Heart right ventricle (tissue), 16 donors: ENCODE measurements at regions not wholly inside any gene's neighbourhood (a gene's known extent, or its start where the extent isn't known, plus 50 kb on each side); places are given as distances from the start of the nearest gene placed in this dataset.

Experiments
- ATAC-seq, 8 donors: fragments of 200-7000 bp; cut with Tn5 transposase; one replicate each; pipeline ENCODE4 v1.9.1; 2020; ENCODE audit warnings: mild to moderate bottlenecking in 8 of 8, moderate library complexity in 8 of 8, moderate number of reproducible peaks in 1 of 8
- DNase-seq, 2 donors: peaks; one replicate each; pipeline ENCODE4 v3.0.0-alpha.2; 2020
- H3K27ac ChIP-seq, 10 donors: fragments of 200-600 bp; sonication (generic) in 2 of 10; one replicate each; pipeline versions ENCODE4 v1.5.0 to v1.8.0; 2020 to 2022; ENCODE audit warnings: mild to moderate bottlenecking in 3 of 10
- H3K27me3 ChIP-seq, 7 donors: fragments of 200-600 bp; one replicate each; pipeline ENCODE4 v1.8.0; 2021 to 2022; ENCODE audit warnings: mild to moderate bottlenecking in 2 of 7
- H3K36me3 ChIP-seq, 9 donors: fragments of 200-600 bp; sonication (generic) in 1 of 9; one replicate each; pipeline versions ENCODE4 v1.5.0 to v1.8.0; 2020 to 2022; ENCODE audit warnings: mild to moderate bottlenecking in 2 of 9
- H3K4me1 ChIP-seq, 9 donors: fragments of 200-600 bp; sonication (generic) in 1 of 9; one replicate each; pipeline versions ENCODE4 v1.5.0 to v1.8.0; 2020 to 2022; ENCODE audit warnings: mild to moderate bottlenecking in 4 of 9
- H3K4me3 ChIP-seq, 10 donors: fragments of 200-600 bp; sonication (generic) in 2 of 10; one replicate each; pipeline versions ENCODE4 v1.5.0 to v1.8.0; 2020 to 2022; ENCODE audit warnings: mild to moderate bottlenecking in 7 of 10, moderate library complexity in 2 of 10
- H3K9me3 ChIP-seq, 11 donors: fragments of 200-600 bp in 10 of 11; sonication (generic) in 2 of 11; one replicate each; pipeline versions ENCODE4 v1.5.0 to v1.8.0; 2013 to 2022; ENCODE audit warnings: mild to moderate bottlenecking in 2 of 11, control low read depth in 1 of 11, moderate library complexity in 1 of 11
- CTCF ChIP-seq, 9 donors: fragments of 200-600 bp; sonication (generic) in 2 of 9; IDR thresholded peaks; one replicate each; pipeline versions ENCODE4 v1.5.0 to v1.8.0; 2021 to 2022; ENCODE audit warnings: antibody characterized with exemption in 9 of 9, mild to moderate bottlenecking in 5 of 9, moderate library complexity in 1 of 9
- WGBS, 2 donors: extraction: QIAGEN DNeasy Blood & Tissue Kit; methylation state at CpG; one replicate each; pipeline ENCODE4 v1.1.7; 2013; ENCODE audit warnings: inconsistent platforms in 1 of 2; 5-methylcytosine and 5-hydroxymethylcytosine counted together
- intact Hi-C, 10 donors: fragments of 100-400 bp; cut with DNase I; formaldehyde crosslinking; loops; one replicate each; pipeline versions ENCODE4 v1.11.1 to v1.14.2; 2022
- donor health status: Arrhythmogenic right ventricular cardiomyopathy.
- donor health status: ischemic (EF 13 %, LVEDD 7.1; RV severe dilation, severe dysfunction).
- donor health status: healthy with polysubstance abuse.
- donor health status: DM: no; HTN: yes; CAD: no.
- donor health status: DM: no; HTN: no; CAD: no.
- donor health status: ischemic (EF 25% LVEDD 6.9; RV normal size, moderate dysfunction).
- donor health status: ischemic (EF 25% LVEDD 5.7; RV mildly dilated, moderate dysfunction).
- donor health status: healthy.
- donor health status: DM: yes; HTN: yes; CAD: no.
- donor health status: Ischemic cardiomyopathy.
- donor health status: ischemic (EF 35%, LVEDD 5.7; RV mildly dilated, moderate dysfunction).
- donor health status: nonischemic (EF 11% LVEDD 7.7; RV severe dilation, severe dysfunction).
- donor health status: DM: yes; HTN: yes; CAD: no.
- donor health status: PGD.
- donor health status: ischemic (EF 29% LVEDD 5.4; RV normal size, mild dysfunction).
- donor health status: nonischemic (EF 23%, LVEDD 6.1; RV moderate dilation, normal function).

- H3K27ac ChIP-seq, result no peak overlapping the region
- intact Hi-C loops, result no loop called here
- ATAC-seq, result no peak
- TF ChIP-seq CTCF (IDR thresholded peaks at IDR 0.05), result no peak
- 85 to 87% methylated on average over 5 of the region's 5 CpGs for WGBS, 2 donors
- H3K36me3 ChIP-seq, result no peaks in the 10 kb centered on the region
- no peak overlapping the region for H3K4me3 ChIP-seq
- peaks cover 0 to under 1% (median 0%) of the 10 kb centered on the region in 7 donors for H3K27me3 ChIP-seq
- DNase-seq, result no peak
- no peaks in the 10 kb centered on the region for H3K4me1 ChIP-seq
- no peaks in the 10 kb centered on the region for H3K9me3 ChIP-seq
Measured at GRCh38 chr18:78455386-78455785, 524.2 kb upstream of the SALL3 start.

- H3K27me3 ChIP-seq, result no peaks in the 10 kb centered on the region
- no peak for TF ChIP-seq CTCF (IDR thresholded peaks at IDR 0.05)
- DNase-seq, result no peak
Measured at GRCh38 chr18:78457011-78457410, 522.6 kb upstream of the SALL3 start.

DNA sequence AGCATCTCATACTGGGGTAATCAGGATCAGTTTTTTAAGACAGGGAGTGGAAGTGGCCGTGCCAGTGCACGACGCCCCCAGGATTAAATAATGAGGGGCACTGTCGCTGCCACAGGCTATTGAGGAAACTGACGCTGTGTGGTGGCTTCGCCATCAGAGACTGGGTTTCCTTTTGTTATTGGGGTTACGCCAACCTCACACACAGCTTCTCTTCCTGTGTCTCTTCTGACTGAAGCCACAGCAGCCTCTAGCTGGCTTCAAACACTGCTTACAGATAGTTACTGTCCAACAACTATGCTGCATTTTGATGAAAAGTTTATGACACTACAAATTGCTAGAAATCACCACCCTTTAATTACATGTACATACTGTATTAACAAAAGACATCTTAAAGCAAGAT lies 521.9 kb upstream of the SALL3 start:
- intact Hi-C loops, result no loop called here
- WGBS, 2 donors, result 68 to 77% methylated on average over 7 of the region's 7 CpGs
- no peak for DNase-seq

More at GRCh38 chr18:78457011-78457410, 522.6 kb upstream of the SALL3 start:
- ATAC-seq, result no peak
- no peaks in the 10 kb centered on the region for H3K36me3 ChIP-seq
- H3K4me1 ChIP-seq, result no peaks in the 10 kb centered on the region
- no peak overlapping the region for H3K4me3 ChIP-seq
- intact Hi-C loops, result no loop called here
- no peak overlapping the region for H3K27ac ChIP-seq
- WGBS, 2 donors, result 73 to 79% methylated on average over 13 of the region's 13 CpGs
- peaks cover 0 to 3% (median 0%) of the 10 kb centered on the region in 11 donors for H3K9me3 ChIP-seq

DNA sequence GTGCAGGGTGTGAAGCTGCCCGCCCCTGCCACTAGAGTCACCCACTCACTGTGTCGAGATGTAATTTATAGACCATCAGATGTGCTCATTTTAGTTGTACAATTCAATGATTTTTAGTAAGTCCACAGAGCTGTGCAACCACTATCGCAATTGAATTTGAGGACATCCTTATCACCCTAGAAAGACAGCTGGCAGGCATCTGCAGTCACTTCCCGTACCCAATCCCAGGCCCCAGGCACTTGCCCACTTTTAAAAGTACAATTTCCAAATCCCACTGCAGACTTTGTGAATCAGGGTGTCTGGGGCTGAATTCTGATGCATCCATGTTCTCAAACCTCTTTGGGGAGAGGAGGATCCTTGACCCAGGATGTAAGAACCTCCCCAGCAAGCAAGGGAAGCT lies 521.3 kb upstream of the SALL3 start:
- Histone ChIP-seq H3K27ac (no peak overlapping the region), H3K9me3 (peaks cover 0 to 15% (median 0%) of the 10 kb centered on the region in 11 donors), H3K27me3 (no peaks in the 10 kb centered on the region), H3K36me3 (no peaks in the 10 kb centered on the region), H3K4me3 (no peak overlapping the region), H3K4me1 (no peaks in the 10 kb centered on the region)
- DNase-seq (no peak), ATAC-seq (no peak)
- 62 to 77% methylated on average over 4 of the region's 4 CpGs for WGBS, 2 donors
- intact Hi-C loops, result no loop called here
- TF ChIP-seq CTCF (IDR thresholded peaks at IDR 0.05), result no peak

More for the DNA sequence above, 521.9 kb upstream of the SALL3 start:
- H3K9me3 ChIP-seq, result peaks cover 0 to 8% (median 0%) of the 10 kb centered on the region in 11 donors
- H3K27ac ChIP-seq, result no peak overlapping the region
- TF ChIP-seq CTCF (IDR thresholded peaks at IDR 0.05), result no peak
- no peak overlapping the region for H3K4me3 ChIP-seq
- H3K36me3 ChIP-seq, result no peaks in the 10 kb centered on the region
- H3K4me1 ChIP-seq, result no peaks in the 10 kb centered on the region
- H3K27me3 ChIP-seq, result no peaks in the 10 kb centered on the region
- ATAC-seq, result no peak
